Mucosa of rectum (tissue), 2 donors: ENCODE measurements at regions not wholly inside any gene's neighbourhood (a gene's known extent, or its start where the extent isn't known, plus 50 kb on each side); places are given as distances from the start of the nearest gene placed in this dataset.

Experiments
- H3K27ac ChIP-seq, 2 donors: one replicate each; pipeline ENCODE4 v1.7.0; 2013; ENCODE audit warnings: inconsistent platforms in 2 of 2, low read depth in 2 of 2, low read length in 2 of 2
- H3K27me3 ChIP-seq, 2 donors: one replicate each; pipeline ENCODE4 v1.7.0; 2013; ENCODE audit warnings: low read length in 2 of 2; ENCODE audit not compliant: control insufficient read depth in 2 of 2, insufficient read depth in 2 of 2
- H3K36me3 ChIP-seq, 2 donors: one replicate each; pipeline ENCODE4 v1.7.0; 2013; ENCODE audit warnings: low read length in 2 of 2; ENCODE audit not compliant: control insufficient read depth in 2 of 2, insufficient read depth in 2 of 2
- H3K4me1 ChIP-seq, 2 donors: one replicate each; pipeline ENCODE4 v1.7.0; 2013; ENCODE audit warnings: low read length in 2 of 2, mild to moderate bottlenecking in 1 of 2; ENCODE audit not compliant: control insufficient read depth in 2 of 2, insufficient read depth in 2 of 2
- H3K4me3 ChIP-seq, 2 donors: one replicate each; pipeline ENCODE4 v1.7.0; 2013; ENCODE audit warnings: low read length in 2 of 2
- H3K9ac ChIP-seq, 2 donors: one replicate each; pipeline ENCODE4 v1.7.0; 2013; ENCODE audit warnings: low read length in 2 of 2, low read depth in 1 of 2, mild to moderate bottlenecking in 1 of 2
- H3K9me3 ChIP-seq, 2 donors: one replicate each; pipeline ENCODE4 v1.7.0; 2013; ENCODE audit warnings: low read length in 2 of 2; ENCODE audit not compliant: control insufficient read depth in 2 of 2
- donor health status: healthy.
- donor health status: Normal muscosa, but diverticular disease.

DNA sequence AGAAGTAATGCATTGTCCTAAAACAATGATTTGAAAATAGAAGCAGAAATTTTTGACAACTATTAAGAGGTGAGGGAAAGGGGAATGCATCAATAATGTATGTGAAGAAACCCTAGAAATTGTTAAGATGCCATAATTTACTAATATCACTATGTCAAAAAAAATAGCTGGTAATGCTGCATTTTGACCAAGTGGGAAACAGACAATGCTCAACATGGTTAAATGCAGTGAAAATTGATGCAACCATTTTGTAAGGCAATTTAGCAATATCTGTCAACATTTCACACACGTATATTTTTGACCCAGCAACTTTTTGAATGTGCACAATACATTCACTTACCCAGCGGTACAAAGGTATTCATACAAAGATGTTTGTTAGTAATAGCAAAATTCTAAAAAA is 381.6 kb downstream of the CDH11 start:
- Histone ChIP-seq H3K36me3 (no peaks in the 10 kb centered on the region), H3K9me3 (no peaks in the 10 kb centered on the region), H3K27ac (no peak overlapping the region), H3K27me3 (no peaks in the 10 kb centered on the region), H3K4me3 (no peak overlapping the region), H3K4me1 (no peaks in the 10 kb centered on the region), H3K9ac (no peak overlapping the region)

DNA sequence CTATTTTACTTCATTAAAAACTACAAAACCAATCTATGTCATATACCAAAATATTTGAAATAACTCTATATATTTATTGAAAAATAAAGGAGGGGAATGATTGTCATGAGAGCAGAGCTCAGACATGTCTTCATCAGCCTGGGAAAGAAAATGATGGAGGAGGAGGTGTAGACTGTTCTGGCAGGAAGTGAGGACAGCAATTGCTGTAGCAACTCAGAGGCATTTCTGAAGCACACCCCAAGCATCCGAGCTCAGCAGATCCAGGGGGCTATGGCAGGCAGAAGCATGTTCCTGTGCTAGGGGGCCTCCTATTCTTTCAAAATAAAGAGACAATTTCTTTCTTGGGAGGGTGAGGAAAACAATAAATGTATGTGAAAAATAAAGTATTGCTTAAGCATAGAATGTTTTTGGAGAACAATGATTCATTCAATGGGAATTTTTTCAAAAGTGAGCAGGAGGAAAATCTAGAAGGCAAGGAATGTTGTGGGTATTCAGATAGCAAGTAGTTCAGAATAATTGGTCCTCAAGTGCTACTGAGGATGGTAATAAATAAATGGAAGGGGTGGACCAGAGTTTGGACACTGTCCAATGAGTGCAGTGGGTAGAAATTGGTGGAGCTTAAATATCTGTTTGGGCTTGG is 383.4 kb downstream of the CDH11 start:
- Histone ChIP-seq H3K27me3 (no peaks in the 10 kb centered on the region), H3K36me3 (no peaks in the 10 kb centered on the region), H3K9ac (no peak overlapping the region), H3K4me3 (no peak overlapping the region), H3K9me3 (no peaks in the 10 kb centered on the region), H3K27ac (no peak overlapping the region), H3K4me1 (no peaks in the 10 kb centered on the region)

DNA sequence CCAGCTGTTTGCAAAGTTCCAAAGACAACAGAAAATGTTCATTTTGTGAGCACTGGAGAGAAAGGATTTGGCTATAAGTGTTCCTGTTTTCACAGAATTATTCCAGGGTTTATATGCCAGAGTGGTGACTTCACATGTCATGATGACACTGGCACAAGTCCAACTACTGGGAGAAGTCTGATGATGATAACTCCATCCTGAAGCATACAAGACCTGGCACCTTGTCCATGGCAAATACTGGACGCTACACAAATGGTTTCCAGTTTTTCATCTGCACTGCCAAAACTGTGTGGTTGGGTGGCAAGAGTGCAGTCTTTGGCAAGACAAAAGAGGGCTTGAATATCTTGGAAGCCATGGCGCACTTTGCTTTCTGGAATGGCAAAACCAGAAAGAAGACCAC is 385.0 kb downstream of the CDH11 start:
- Histone ChIP-seq H3K27me3 (no peaks in the 10 kb centered on the region), H3K9ac (no peak overlapping the region), H3K4me3 (no peak overlapping the region), H3K27ac (no peak overlapping the region), H3K9me3 (no peaks in the 10 kb centered on the region), H3K36me3 (no peaks in the 10 kb centered on the region), H3K4me1 (no peaks in the 10 kb centered on the region)

DNA sequence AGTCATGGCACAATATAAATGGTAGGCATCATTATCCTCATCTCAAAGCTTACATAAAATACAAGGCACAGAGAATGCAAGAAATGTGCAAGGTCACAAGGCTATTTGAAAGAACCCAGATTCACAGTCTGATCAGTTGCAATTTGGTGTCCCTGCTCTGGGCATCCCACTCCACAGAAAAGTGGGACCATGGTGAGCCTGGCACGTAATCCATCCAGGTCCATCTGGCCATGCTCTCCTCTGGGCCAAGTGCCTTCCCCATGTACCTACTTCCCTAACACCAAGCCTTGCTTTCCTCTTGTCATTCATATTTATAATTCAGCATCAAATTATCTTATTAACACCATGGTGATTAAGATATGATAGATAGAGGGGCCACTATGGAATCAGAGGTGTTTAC is 390.0 kb downstream of the CDH11 start:
- no peaks in the 10 kb centered on the region for H3K27me3 ChIP-seq
- no peak overlapping the region for H3K27ac ChIP-seq
- H3K9ac ChIP-seq, result no peak overlapping the region
- no peaks in the 10 kb centered on the region for H3K4me1 ChIP-seq
- no peak overlapping the region for H3K4me3 ChIP-seq
- H3K36me3 ChIP-seq, result no peaks in the 10 kb centered on the region
- H3K9me3 ChIP-seq, result no peaks in the 10 kb centered on the region

DNA sequence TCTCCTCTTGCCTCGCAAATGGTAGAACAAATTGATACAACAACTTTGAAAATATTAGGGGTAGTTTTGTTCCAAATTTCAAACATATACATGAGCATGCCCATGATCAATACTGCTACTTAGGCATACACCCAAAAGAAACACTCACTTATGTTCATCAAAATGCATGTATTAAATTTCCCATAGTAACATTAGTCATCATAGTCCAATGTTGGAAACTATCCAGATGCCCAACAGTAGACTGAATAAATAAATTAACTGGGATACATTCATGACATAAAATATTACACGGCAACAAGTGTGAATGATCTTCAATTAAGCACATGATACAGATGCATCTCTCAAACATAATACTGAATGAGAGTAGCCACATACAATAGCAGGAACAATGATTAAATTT is 391.6 kb downstream of the CDH11 start:
- no peaks in the 10 kb centered on the region for H3K36me3 ChIP-seq
- H3K9me3 ChIP-seq, result no peaks in the 10 kb centered on the region
- H3K9ac ChIP-seq, result no peak overlapping the region
- no peaks in the 10 kb centered on the region for H3K27me3 ChIP-seq
- no peak overlapping the region for H3K4me3 ChIP-seq
- H3K4me1 ChIP-seq, result no peaks in the 10 kb centered on the region
- H3K27ac ChIP-seq, result no peak overlapping the region

DNA sequence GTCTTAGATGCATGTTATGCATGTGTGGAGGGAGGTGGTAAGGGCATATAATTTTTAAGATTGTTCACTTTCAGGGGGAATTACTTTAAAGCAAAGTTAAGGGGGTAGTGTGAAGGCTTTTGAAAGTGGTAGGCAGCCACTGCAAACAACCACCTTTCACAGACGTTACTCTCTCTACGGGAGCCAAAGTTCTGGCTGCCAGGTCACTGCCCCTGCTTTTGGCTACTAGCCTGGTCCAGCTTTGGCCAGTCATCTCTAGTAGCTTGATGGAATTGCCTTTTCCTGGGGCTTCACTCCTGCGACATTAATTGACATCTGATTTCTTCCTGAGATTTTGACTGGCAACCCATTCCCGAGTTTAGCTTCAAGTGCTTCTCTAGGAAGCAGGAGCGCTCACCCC is 397.5 kb downstream of the CDH11 start:
- no peaks in the 10 kb centered on the region for H3K27me3 ChIP-seq
- H3K4me3 ChIP-seq, result no peak overlapping the region
- H3K9me3 ChIP-seq, result no peaks in the 10 kb centered on the region
- H3K9ac ChIP-seq, result no peak overlapping the region
- no peak overlapping the region for H3K27ac ChIP-seq
- no peaks in the 10 kb centered on the region for H3K36me3 ChIP-seq
- no peaks in the 10 kb centered on the region for H3K4me1 ChIP-seq

DNA sequence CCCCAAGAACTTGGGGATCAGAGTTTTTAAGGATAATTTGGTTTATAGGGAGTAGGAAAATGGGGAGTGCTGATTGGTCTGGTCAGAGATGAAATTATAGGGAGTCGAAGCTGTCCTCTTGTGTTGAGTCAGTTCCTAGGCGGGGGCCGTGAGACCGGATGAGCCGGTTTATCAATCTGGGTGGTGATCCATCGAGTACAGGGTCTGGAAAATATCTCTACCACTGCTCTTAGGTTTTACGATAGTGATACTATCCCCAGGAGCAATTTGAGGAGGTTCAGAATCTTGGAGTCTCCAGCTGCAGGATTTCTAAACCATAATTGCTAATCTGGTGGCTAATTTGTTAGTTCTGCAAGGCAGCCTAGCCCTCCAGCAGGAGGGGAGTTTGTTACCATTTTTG is 403.4 kb downstream of the CDH11 start:
- H3K4me3 ChIP-seq, result no peak overlapping the region
- no peaks in the 10 kb centered on the region for H3K4me1 ChIP-seq
- no peaks in the 10 kb centered on the region for H3K27me3 ChIP-seq
- H3K9me3 ChIP-seq, result no peaks in the 10 kb centered on the region
- H3K36me3 ChIP-seq, result no peaks in the 10 kb centered on the region
- no peak overlapping the region for H3K9ac ChIP-seq
- no peak overlapping the region for H3K27ac ChIP-seq

DNA sequence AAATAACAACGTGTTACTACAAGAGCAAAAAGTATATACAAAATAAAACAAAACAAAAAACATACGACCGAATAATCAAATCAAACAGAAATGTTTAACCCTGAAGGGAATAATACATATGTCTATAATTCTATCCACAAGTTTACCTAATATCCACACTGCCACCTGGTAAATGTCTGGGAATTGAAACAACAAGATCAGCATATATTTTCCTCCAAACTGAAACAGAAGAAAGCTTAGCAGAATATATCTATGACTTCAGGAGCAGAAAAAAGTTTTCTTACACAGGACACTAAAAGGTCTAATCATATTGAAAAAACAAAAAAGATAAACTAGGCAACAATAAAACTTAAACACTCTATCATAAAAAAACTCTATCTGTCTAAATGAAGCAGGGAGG is 404.0 kb downstream of the CDH11 start:
- H3K4me3 ChIP-seq, result no peak overlapping the region
- no peaks in the 10 kb centered on the region for H3K36me3 ChIP-seq
- H3K27ac ChIP-seq, result no peak overlapping the region
- no peaks in the 10 kb centered on the region for H3K4me1 ChIP-seq
- no peak overlapping the region for H3K9ac ChIP-seq
- H3K27me3 ChIP-seq, result no peaks in the 10 kb centered on the region
- no peaks in the 10 kb centered on the region for H3K9me3 ChIP-seq

DNA sequence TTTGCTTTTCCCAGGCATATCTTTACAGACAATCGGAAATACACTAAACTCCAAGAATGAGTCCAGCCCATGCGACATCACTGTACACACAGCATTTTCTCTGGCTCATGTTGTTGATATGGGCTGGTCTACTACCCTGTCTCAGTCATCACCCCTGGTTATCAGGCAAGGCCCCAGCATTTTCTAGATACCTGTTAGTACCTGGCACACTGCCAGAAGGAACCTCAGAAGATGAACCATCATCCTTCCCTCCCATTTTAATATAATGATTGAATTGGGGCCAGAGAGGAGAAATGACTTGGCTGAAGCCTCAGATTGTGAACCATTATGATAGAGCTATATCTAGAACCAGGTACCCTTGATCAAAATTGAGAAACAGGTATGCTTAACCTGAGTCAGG is 406.2 kb downstream of the CDH11 start:
- Histone ChIP-seq H3K9me3 (no peaks in the 10 kb centered on the region), H3K27me3 (no peaks in the 10 kb centered on the region), H3K4me1 (no peaks in the 10 kb centered on the region), H3K36me3 (no peaks in the 10 kb centered on the region), H3K27ac (no peak overlapping the region), H3K9ac (no peak overlapping the region), H3K4me3 (no peak overlapping the region)

DNA sequence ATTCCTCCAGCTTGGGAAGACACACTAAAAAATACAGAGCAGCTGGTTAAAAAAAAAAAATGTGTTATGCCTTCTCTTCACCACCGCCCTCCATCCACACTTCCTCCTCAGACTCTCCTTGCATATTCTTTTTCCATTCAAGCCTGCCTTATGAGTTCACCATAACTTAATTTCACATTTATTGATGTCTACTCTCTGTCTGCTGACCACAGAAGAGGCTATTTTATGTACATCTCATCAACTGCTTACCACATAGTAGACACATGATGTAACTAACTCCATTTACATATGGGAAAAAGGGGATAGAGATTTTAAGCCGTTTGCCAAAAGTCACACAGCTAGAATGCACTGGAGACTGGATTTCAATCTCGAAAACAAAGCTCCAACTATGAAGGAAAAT is 409.8 kb downstream of the CDH11 start:
- H3K27ac ChIP-seq, result no peak overlapping the region
- H3K9ac ChIP-seq, result no peak overlapping the region
- H3K9me3 ChIP-seq, result no peaks in the 10 kb centered on the region

DNA sequence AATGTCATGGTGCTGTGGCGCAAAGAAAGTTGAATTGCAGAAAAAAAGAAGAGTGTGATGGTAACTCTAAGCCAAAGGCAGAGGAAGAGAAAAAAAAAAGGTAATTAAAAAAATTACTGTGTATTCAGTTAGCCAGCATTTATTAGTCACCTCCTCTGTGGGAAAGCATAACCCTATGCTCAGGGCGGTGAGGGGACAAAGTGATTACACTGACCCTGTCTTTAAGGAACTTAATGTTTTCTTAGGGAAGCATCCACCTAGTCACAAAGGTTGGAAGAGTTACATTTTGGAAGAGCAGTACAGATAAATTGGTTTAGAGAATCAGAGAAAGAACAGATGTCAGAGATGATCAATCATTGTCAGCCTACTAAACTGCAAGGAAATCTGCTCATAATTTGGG is 410.3 kb downstream of the CDH11 start:
- no peak overlapping the region for H3K4me3 ChIP-seq
- no peaks in the 10 kb centered on the region for H3K36me3 ChIP-seq
- no peaks in the 10 kb centered on the region for H3K9me3 ChIP-seq
- no peaks in the 10 kb centered on the region for H3K27me3 ChIP-seq
- H3K27ac ChIP-seq, result no peak overlapping the region
- no peak overlapping the region for H3K9ac ChIP-seq
- no peaks in the 10 kb centered on the region for H3K4me1 ChIP-seq

More for the DNA sequence above, 409.8 kb downstream of the CDH11 start:
- Histone ChIP-seq H3K4me3 (no peak overlapping the region), H3K4me1 (no peaks in the 10 kb centered on the region), H3K27me3 (no peaks in the 10 kb centered on the region), H3K36me3 (no peaks in the 10 kb centered on the region)
